ENCODE measurements at regions not wholly inside any gene's neighbourhood (a gene's known extent, or its start where the extent isn't known, plus 50 kb on each side); places are given as distances from the start of the nearest gene placed in this dataset.

DNA sequence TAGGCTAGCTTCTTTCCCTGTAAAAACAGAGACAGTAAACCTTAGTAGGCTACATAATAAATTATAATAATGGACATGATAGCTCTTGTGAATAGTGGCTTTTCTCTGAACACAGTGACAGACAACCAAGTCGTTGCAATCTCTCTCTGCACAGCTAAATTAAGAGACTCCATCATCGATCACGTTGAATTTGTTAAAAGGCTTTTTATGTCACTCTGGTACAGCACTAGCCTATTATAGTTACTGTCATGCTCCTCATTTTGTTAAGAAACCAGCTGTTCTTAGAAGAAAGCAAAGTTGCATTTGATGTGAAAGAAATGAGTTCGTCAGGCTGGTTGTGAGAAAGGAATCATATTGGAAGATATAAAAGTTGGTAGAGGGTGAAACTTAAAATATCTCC lies 50.3 kb upstream of the ARHGAP28 start:
- Histone ChIP-seq H4K20me1 (ENCODE audit: insufficient read depth, low read length) (no peaks in the 10 kb centered on the region), H3K4me2 (ENCODE audit: low read depth, low read length) (no peak overlapping the region), H3K4me1 (ENCODE audit: insufficient read depth, low read length) (no peaks in the 10 kb centered on the region), H3K79me2 (ENCODE audit: insufficient read depth, low read length) (no peaks in the 10 kb centered on the region), H3K27ac (ENCODE audit: extremely low read length, insufficient read depth, low read length) (no peak overlapping the region), H3K4me3 (replicated peaks in 1 of 3; ENCODE audit: insufficient read depth in 1 of 3, low read depth in 2 of 3, low read length in 3 of 3) (no peak overlapping the region), H3K27me3 (ENCODE audit: control insufficient read depth in 1 of 2, insufficient read depth in 2 of 2, low read length in 2 of 2) (peaks cover 2 to 18% of the 10 kb centered on the region in 2 experiments; a peak in 3 of 5 replicates), H3K36me3 (replicated peaks in 1 of 2; ENCODE audit: control insufficient read depth in 1 of 2, insufficient read depth in 2 of 2, low read length in 2 of 2) (no peaks in the 10 kb centered on the region), H3K9ac (ENCODE audit: insufficient read depth, low read depth, low read length) (no peak overlapping the region), H3K9me3 (ENCODE audit: low read length) (no peaks in the 10 kb centered on the region), H2AFZ (ENCODE audit: low read length) (no peak overlapping the region)
- ChIA-PET CTCF (ENCODE audit: low intra/inter-chr PET ratio, low total read pairs) (no interaction called here), POLR2A (no interaction called here)
- in situ Hi-C loops (cut with HindIII; ENCODE audit: extremely low pct_ligation_motif_present, low pct_unique_long_range_greater_than_20kb) (no loop called here), intact Hi-C loops (cut with micrococcal nuclease; ENCODE audit: unreplicated experiment) (no loop called here)
- TF ChIP-seq ZBTB8A (CRISPR knock-in tag; IDR thresholded peaks at IDR 0.05; ENCODE audit: borderline replicate concordance, low read depth) (no peak), EED (CRISPR knock-in tag; IDR thresholded peaks at IDR 0.05) (no peak), ZNF225 (CRISPR knock-in tag; IDR thresholded peaks at IDR 0.05) (no peak)
- no peak for FAIRE-seq
- BruUV-seq (replicated peaks), result no TSS peak
- WGBS (ENCODE audit: low lambda C conversion rate), result under 1% methylated on average over 4 of the region's 4 CpGs
- DNase-seq (ENCODE audit: low spot score), result no peak
- ATAC-seq, result no peak

Small RNAs in the stretch of these regions (small RNA-seq; reads per million reads assigned to genes)
- 0 reads per million in 3 experiments for gene RN7SL282P (ENCODE audit: insufficient read depth in 2 of 3, insufficient read length in 3 of 3, low read depth in 2 of 3, low replicate concordance in 1 of 3)
